RPMI7951 (cell line): ENCODE measurements at regions not wholly inside any gene's neighbourhood (a gene's known extent, or its start where the extent isn't known, plus 50 kb on each side); places are given as distances from the start of the nearest gene placed in this dataset.

Source experiments
- DNase-seq: peaks from one replicate; pipeline ENCODE4 v3.0.0-alpha.2; 2012; ENCODE audit warnings: low read depth

DNA sequence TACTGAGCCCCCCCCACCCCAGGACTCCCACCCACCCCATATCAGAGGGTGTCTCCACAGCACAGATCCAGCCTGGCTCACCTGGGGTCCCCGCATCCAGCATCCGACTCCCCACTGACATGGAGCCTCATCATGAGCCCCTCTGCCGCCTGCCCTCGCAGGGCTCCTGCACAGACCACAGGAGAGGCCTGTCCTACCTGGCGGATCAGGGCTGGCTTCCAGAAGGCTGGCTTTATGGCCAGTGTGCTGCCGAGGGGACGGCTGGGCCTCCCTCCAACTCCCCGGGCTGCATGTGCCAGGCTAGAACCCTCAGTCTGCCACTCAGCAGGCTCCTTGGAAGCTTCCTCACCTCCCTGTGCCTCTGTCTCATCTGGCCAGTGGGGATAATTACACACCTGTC, 119.0 kb downstream of the RFLNA start:
- no peak for DNase-seq

DNA sequence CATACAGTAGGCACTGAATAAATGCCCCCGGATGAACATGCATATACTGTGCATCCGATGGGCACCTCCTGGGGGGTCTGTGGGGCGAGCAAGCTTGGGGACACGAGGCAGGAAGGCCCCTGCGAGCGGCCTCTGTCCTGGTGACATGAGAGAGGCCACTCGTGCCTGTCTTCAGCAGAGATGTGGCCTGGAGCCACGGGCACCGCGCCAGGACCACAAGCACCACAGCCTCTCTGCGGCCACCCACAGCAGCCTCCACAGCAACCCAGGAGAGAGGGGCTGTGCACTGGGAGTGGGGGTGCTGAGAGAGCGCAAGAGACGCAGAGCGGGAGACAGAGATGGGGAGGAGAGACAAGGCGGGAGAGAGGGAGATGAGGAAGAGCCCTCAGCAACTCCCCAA, 118.5 kb downstream of the RFLNA start:
- no peak for DNase-seq

DNA sequence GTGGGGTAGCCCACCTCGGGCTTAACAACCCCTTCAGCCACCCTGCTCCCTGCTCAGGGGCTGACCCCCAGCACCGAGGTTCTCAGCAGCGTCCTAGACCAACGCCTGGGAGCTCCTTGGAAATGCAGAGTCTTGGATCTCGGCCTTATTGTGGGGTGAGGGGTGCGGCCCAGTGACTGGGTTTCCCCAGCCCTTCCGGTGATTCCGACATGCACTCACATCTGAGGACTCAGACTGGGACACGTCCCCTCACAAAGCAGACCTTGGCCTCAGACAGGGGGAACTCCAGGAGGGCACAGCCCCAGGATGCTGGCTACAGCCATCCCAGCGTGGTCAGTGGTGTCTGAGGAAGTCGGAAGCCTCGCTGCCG, 117.7 kb downstream of the RFLNA start:
- DNase-seq: no peak

DNA sequence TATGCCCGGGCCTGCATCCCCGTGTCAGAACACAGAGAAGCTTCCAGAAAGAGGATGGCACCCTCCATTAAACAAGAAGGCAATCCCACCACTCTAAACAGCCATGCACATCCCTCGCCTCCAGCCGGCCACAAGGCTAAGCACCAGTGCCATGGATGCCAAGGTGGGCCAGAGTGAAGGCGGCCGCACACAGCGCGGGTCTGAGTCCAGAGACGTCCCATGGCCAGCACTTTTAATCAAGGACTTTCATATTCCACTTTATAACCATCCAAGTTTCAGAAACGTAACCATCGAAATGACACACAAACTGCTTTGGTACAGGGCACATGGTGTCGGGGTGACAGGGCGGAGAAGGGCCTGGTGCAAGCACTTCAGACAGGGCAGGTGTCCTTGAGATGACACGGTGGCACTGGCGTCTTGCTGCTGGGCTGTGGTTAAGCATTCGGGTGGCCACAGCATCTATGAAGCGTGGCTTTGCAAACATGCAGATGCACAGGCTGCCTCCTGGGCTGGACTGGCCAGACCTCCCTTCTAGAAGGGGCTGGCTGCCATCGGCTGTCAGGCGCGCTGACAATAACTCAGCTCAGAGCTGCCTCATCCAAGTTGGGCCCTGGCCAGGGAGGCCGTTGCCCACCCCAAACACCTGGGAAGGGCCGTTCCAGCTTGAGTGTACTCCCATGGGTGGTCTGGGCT, 117.2 kb downstream of the RFLNA start:
- no peak for DNase-seq

DNA sequence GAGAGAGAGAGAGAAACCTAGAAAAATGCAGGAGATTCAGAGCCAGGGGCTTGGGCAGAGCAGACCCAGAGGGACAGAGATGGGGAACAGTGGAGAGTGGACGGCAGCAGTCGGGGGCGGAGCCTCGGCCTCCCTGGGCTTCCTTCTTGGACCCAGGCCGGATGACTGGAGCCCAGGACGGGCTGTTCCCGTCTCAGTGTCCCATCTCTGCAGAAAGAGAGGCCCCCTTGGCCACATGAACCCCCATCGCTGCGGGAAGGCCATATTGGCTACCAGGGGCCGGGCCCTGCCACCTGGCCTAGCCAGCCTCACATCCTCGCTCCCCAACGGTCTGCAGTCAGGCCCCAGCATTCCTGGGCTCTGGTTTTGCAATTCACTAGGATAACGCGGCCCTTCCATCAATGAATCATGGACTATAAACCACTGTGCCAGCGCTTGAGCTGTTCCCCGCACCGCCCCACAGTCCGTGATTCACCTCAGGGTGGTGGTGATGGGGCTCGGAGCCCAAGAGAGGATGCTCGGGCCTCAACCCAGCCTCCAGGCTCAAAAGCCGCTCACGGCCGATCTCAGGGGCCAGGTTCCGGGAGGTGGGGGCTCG, 116.5 kb downstream of the RFLNA start:
- DNase-seq: peak; percentile 92

DNA sequence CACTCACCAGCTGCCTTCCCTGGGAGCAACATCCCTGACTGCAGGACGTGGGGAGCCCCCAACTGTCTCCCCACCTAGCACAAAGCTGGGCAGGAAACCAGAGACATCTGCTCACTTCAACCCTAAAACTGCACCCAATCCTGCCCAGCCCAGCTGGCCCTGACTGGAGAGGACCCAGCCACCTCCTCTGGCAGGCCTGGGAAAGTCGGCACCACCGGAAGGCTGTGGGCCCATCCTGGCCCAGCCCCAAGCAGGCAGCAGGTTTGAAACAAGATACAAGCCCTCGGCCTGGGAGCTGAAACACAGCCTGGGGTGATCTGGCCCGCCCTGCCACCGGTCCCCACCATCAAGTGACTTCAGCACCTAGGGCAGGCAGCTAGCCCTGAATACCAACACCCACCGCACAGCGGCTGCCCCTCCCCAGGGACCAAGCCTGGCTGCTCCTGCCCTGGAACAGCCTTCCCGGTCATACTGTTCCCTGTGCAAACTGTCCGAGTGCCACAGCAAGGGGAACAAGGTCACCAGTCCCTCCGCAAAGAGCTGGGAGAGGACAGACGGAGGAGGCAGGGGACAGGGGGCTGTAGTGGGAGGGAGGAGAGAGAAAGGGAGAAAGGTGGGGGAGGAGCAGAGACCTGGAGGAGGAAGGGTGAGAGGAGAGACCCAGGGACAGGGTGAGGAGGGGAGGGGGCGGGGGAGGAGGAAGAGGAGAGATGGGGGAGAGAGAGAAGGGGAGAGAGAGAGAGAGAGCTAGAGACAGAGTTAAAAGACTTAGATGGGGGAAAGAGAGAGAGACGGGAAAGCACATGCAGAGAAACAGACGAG, 115.7 kb downstream of the RFLNA start:
- DNase-seq: no peak

DNA sequence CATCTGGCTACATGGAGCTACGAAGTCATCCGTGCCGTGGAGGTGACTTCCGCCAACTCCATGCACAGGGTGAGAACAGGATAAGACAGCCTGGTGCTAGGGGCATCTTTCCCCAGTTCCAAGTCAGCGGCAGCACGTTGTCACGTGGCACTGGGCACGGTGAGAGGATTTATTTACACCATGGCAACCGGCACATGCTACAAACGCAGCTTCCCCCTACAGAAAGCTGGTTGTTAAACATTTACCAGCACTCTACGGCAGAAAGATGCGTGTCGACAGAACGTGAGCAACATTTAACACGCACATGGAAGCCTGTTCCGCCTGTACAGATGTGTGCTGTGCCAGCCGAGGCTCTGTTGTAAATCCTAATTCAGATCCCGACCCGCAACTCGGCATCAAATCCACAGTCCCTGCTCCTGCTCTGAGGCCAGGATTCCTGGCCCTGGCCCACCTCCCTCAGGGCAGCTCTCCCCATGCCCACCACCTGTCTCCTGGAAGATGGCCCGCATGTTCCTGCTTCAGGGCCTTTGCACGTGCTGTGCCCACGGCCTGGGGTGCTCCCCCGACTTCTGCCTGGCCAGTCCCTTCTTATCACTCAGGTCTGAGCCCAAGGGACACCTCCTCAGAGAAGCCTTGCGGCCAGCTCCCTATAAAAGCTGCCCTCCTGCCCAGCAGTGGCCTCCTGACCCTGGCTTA, 114.1 kb downstream of the RFLNA start:
- DNase-seq: no peak

DNA sequence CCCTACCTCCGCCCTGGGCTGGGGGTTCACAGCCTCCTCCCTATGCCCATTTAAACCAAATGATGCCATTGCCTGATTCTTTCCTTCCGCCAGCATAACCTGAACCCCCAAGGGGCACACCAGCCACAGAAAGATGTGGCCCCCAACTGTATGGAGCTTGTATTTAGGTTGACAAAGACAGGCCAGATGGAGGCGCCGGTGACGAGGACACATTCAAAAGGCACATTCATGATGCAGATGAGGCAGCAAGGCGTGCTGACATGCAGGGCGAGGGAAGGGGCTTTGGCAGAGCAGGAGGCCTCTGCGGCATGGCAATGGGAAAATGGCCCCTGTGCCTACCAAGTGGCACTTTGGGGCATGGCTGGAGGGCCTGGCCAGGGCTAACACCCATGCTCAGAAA, 112.2 kb downstream of the RFLNA start:
- DNase-seq: no peak

DNA sequence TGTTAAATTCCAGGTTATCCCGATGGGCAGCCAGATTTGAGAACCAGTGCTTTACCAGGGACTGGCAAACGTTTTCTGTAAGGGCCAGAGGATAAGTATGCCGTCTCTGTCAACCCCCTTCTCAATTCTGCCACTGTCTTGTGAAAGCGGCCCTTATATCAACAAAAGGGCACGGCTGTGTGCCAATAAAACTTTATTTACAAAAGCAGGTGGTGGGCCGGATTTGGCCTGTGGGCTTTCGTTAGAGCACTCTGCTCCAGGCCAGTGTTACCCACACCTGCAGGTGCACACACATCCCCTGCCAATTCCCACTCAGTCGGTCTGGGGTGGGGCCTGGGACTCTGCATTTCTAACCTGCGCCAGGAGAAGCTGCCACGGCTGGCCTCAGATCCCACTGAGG, 111.2 kb downstream of the RFLNA start:
- no peak for DNase-seq

DNA sequence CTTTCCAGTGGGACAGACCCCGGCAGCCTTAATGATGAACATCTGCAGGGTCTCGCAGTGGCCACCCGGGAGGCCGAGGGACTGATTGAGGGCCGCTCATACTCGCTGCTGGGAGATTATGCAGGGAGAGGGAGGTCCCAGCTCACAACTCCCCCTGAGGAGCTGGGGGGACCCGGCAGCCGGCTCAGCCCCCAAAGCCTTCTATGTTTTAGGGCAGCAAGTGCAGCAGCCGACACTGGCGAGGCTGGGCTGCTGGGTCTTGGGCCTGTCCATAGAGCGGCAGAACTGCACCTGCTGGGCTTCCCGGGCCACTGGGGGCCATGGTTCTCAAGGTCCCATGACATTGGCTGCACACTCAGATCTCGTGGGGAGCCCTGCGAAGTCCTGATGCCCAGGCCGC, 110.7 kb downstream of the RFLNA start:
- DNase-seq: no peak

DNA sequence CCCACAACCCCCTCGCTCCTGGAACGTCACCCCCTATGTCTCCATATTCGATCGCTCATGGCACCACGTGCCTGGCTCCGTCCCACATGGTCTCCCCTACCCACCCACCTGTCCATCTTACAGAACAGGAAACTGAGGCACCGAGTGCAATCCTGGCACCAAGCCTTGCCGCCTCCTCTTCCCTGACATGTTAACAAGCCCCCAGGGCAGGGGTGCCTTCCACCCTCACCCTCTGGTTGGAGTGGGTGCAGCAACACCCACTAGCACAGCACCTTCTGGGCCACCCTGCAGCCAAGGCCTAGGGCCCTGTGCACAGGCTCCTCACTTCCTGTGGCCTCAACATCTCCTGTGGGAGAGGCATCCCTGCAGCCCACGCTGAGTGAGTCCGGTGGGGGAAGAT, 110.3 kb downstream of the RFLNA start:
- no peak for DNase-seq

DNA sequence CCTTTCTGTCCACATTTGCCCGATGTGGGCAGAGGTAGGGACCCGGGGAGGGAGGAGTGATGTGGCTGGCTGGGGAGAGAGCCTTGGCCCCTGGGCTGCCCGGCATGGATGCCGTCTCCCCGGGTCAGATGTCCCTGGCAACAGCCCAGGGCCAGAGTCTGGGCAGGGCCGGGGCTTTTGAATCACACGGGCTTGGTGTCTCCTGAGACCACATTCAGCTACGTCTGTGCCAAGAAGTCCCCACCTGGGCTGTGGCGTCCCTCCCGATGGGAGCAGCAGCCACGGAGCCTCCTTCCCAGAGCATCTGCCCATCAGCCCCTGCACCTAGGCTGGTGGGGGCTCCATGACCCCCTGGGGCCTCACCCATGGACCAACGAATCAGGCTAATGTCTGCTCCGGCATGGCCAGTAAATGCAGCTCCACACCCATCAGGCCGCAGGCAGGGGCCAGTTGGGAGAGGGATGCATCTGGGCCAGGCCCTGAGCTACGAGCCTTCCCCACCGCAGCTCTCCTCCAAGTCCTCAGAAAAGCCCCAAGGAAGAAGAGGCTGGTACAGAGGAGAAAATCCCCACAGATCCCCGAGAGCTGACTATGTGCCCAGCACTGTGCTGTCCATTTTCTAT, 109.4 kb downstream of the RFLNA start:
- DNase-seq: no peak

DNA sequence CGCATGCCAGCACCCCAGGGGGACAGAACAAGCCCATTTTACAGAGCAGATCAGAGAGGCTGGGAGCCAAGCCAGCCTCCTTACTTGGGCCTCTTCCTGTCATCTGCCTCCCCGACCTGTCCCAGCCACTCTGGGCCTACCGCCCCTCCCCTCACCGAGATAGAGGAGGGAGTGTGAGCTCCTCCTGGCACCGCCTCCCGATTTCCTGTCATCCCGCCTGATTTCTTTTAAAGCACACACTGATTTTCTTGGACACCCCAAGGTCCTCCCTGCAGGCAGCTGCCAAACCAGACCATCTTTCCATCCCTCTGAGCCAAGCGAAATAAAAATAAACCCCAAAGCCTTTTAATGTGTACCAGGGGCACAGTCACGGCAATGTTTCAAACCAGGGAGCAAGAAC, 108.4 kb downstream of the RFLNA start:
- DNase-seq: no peak

DNA sequence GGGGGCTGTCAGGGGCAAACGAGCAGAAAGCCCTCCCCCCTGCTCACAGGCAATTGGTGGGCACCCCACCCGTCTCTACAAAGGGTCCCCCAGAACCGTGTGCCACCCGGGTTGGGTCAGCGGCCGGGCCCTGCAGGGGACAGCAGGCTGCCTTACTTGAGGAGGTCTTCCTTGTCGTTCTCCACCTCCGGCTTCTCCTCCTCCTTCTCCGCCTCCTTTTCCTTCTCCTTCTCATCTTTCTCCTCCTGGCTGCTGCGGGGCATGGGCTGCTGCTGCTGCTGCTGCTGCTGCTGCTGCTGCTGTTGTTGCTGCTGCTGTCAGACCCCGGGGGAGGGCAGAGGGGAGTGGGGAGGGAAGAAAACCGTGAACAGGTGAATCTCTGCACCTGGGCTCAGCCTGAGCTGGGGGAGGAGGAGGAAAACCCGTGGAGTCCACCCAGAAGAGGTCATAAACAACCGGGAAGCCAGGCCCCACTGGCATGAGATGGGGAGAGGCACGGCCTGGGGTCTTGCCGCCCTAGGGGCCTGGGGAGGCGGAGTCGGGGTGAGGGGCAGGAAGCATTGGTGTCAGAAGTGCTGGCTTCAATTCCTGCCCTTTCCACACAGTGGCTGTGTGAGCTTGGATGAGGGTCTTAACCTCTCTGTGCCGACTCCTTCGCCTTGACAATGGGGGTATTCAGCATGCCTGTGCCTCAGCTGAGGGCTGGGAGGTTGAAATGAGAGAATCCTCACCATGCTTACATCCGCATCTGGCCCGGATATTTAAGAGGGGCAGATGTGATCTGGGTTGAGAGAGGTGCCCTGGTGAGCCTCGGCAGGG, 107.6 kb downstream of the RFLNA start:
- no peak for DNase-seq

DNA sequence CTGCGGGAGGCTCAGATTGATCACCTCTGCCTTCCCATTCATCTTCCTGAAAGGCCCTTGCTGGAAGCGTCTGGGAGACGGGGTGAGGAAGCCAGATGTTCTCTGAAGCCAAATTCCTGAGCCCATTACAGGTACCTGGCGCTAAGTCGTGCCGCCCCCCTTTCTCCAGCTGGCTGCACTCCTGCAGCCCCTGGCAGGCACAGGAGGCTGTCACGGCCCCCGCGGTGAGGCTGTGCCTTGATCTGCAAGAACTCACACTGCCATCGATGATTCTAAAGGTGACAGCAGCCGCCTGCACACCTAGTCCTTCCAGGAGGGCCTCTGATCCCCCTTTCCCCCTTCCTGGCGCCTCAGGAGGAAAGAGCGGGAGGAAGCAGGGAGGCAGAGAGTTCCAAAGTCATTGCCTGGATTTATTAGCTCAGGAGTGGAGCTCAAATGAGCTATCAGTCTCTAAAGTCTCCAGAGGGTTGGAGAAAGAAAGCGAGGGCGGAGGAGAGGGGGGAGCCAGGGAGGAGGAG, 106.9 kb downstream of the RFLNA start:
- DNase-seq: no peak

DNA sequence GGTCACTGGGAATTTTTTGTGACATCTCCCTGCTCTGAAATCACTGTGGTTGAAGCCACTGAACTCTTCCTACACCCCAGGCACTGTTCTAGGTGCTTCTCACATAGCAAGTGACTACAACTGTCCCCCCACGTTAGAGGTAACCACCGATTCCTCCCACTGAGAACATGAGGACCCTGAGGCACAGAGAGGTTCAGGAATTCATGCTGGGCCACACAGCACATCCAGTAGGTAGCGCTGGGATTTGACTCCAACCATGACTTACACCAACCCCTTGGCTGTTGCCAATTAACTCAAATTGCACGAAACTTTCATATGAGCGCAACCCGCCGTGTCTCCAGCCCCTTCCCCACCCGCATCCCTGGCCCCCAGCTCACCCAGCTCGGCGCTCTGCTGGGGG, 105.2 kb downstream of the RFLNA start:
- no peak for DNase-seq

DNA sequence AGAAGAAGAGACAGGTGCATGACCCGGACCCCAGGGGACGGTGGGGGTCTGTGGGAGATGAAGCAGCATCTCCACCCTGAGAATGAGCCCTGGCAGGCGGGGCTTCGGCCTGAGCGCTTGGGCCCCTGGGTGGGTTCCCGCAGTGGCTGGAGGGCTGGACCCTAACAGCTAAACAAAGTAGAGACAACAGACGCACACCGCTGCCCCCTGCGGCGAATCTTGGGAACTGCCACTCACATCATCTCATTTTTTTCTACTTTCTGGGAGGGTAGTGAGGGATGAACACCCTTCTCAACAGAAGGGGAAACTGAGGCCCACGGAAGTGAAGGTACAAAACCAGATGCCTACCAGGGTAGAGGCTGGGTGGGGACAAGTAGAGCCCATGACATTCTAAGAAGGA, 104.7 kb downstream of the RFLNA start:
- no peak for DNase-seq

DNA sequence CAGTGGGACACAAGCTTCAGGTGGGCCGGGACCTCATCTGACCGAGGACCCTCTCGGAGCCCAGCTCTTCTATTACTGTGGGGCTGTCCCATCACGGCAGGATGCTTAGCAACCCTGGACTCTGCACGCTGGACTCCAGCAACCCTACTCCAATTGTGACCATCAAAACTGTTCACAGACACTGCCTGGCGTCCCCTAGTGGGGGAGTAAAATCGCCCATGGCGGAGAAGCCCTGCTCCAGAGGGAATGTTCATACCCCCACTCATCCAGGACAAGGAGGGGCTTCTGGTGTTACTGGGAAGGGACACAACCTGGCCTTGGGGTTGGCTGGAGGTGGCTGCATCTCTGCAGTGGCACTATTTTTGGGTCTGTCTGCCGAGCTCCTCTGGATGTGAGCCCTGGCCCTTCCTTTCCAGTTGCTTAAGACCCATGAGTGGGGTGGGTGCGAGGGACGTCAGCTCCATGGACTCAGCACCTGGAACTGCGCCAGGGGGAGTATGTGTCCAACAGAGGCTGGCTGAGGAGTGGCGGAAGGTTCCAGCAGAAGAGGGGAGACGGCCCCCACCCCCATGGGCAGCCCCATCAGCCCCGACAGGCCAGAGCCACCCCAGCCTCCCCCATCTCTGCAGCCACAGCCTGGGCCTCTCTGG, 103.8 kb downstream of the RFLNA start:
- no peak for DNase-seq

DNA sequence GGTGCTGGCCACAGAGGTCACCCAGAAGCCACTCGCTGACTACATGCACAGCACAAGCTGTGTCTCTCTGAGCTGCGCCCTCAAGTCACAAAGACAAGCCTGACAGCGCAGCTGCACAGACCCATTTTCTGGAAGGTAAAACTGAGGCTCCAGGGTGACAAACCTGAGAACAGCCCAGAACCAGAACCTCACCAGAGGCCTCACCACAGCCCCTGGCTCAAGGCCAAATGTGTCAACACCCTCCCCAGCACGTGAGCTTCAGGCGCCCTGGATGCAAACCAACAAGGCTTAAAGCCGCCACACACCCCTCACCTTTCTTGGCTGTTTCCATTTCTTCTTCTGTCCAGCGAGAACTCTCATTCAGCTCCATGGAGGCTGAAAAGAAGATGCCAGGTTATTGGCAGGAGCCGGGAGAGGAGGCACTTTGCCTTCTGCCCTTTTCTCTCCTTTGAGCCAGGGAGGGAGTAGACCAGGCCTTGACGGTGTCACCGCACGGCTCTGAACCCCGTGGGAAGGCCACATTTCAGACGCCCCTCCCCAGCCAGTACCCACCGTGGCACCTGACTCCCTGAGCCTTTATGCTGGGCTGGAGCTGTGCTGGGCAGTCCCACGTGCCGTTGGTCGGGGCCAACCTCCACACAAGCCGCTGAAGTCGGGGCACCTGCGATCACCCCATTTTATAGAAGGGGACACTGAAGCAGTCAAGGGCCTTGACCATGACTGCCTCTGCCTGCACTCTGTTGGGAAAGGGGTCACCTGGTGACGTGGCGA, 103.1 kb downstream of the RFLNA start:
- peak; percentile 31 for DNase-seq

DNA sequence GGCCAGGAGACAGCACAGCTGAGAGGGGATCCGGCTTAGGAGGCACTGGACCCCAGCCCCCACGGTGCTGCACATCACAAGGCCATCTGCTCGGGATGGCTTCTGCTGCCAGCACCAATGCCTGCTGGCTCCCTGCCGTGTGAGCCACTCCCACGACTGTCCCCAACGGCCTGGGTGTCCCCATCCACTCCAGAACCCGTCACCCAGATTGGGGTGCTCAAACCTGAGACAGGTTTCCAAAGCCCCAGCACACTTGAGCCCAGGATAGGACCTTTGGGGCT, 102.4 kb downstream of the RFLNA start:
- DNase-seq: no peak
